Uterus (tissue), 2 donors: ENCODE measurements at regions not wholly inside any gene's neighbourhood (a gene's known extent, or its start where the extent isn't known, plus 50 kb on each side); places are given as distances from the start of the nearest gene placed in this dataset.

Experiments used
- CTCF ChIP-seq, 4 experiments: fragments of 200-600 bp in 2 of 4; fragments of 450-650 bp in 2 of 4; sonication (generic) in 2 of 4; IDR thresholded peaks; one replicate each; pipeline ENCODE4 v1.5.1; 2016 to 2019; ENCODE audit warnings: antibody characterized with exemption in 4 of 4, mild to moderate bottlenecking in 2 of 4, moderate library complexity in 1 of 4
- POLR2A ChIP-seq, 2 donors: fragments of 450-650 bp; IDR thresholded peaks; one replicate each; pipeline ENCODE4 v1.6.1; 2016; ENCODE audit warnings: antibody characterized with exemption in 2 of 2, mild to moderate bottlenecking in 1 of 2, moderate library complexity in 1 of 2

- TF ChIP-seq CTCF (IDR thresholded peaks at IDR 0.05) (no peak), POLR2A (IDR thresholded peaks at IDR 0.05) (no peak)
These were observed 210.9 kb upstream of the NRIP1 start for GRCh38 chr21:15275615-15276235.
